Bone marrow (tissue), 2 donors: ENCODE measurements at regions not wholly inside any gene's neighbourhood (a gene's known extent, or its start where the extent isn't known, plus 50 kb on each side); places are given as distances from the start of the nearest gene placed in this dataset.
"Not testable (repeated sequence)": the region's sequence is repeated elsewhere in the genome, so short reads cannot be mapped to it uniquely, and the experiment has no call there.

ENCODE experiments used
- DNase-seq, 2 donors: peaks; one replicate each; lab custom pipeline; 2025; lab: John Stamatoyannopoulos, UW

- DNase-seq = no peak
Observed at GRCh38 chr7:110283056-110283455, 807.9 kb upstream of the LRRN3 start.

- DNase-seq = no peak
Observed at GRCh38 chr7:110291430-110291829, 799.5 kb upstream of the LRRN3 start.

GRCh38 chr7:110296321-110296720 lies 794.6 kb upstream of the LRRN3 start:
- no peak for DNase-seq

- no peak for DNase-seq
Observed at GRCh38 chr7:110307776-110308175, 783.2 kb upstream of the LRRN3 start.

- DNase-seq = no peak
Observed at GRCh38 chr7:110308791-110309190, 782.1 kb upstream of the LRRN3 start.

- no peak for DNase-seq
Observed at GRCh38 chr7:110309941-110310340, 781.0 kb upstream of the LRRN3 start.

GRCh38 chr7:110311556-110311955 lies 779.4 kb upstream of the LRRN3 start:
- no peak for DNase-seq

- no peak for DNase-seq
Observed at GRCh38 chr7:110317541-110318265, 773.2 kb upstream of the LRRN3 start.

- DNase-seq = not testable (repeated sequence)
Observed at GRCh38 chr7:110320285-110320684, 770.6 kb upstream of the LRRN3 start.

- no peak for DNase-seq
Observed at GRCh38 chr7:110322796-110323195, 768.1 kb upstream of the LRRN3 start.

- DNase-seq = no peak
Observed at GRCh38 chr7:110326966-110327365, 764.0 kb upstream of the LRRN3 start.

GRCh38 chr7:110336423-110336822 lies 754.5 kb upstream of the LRRN3 start:
- DNase-seq = no peak

GRCh38 chr7:110337646-110338045 lies 753.3 kb upstream of the LRRN3 start:
- DNase-seq = no peak

GRCh38 chr7:110347081-110347480 lies 743.8 kb upstream of the LRRN3 start:
- DNase-seq = no peak

GRCh38 chr7:110356438-110356837 lies 734.5 kb upstream of the LRRN3 start:
- no peak for DNase-seq

- no peak for DNase-seq
Observed at GRCh38 chr7:110358028-110358427, 732.9 kb upstream of the LRRN3 start.

GRCh38 chr7:110371709-110372108 lies 719.2 kb upstream of the LRRN3 start:
- no peak for DNase-seq

- no peak for DNase-seq
Observed at GRCh38 chr7:110372685-110373084, 718.2 kb upstream of the LRRN3 start.

- no peak for DNase-seq
Observed at GRCh38 chr7:110373416-110373815, 717.5 kb upstream of the LRRN3 start.

- no peak for DNase-seq
Observed at GRCh38 chr7:110373859-110374258, 717.1 kb upstream of the LRRN3 start.

GRCh38 chr7:110375068-110375467 lies 715.9 kb upstream of the LRRN3 start:
- DNase-seq = no peak

GRCh38 chr7:110382736-110383135 lies 708.2 kb upstream of the LRRN3 start:
- no peak for DNase-seq

- DNase-seq = no peak
Observed at GRCh38 chr7:110386006-110386405, 704.9 kb upstream of the LRRN3 start.

GRCh38 chr7:110386913-110387312 lies 704.0 kb upstream of the LRRN3 start:
- DNase-seq = no peak
